ENCODE measurements at regions not wholly inside any gene's neighbourhood (a gene's known extent, or its start where the extent isn't known, plus 50 kb on each side); places are given as distances from the start of the nearest gene placed in this dataset.

DNA sequence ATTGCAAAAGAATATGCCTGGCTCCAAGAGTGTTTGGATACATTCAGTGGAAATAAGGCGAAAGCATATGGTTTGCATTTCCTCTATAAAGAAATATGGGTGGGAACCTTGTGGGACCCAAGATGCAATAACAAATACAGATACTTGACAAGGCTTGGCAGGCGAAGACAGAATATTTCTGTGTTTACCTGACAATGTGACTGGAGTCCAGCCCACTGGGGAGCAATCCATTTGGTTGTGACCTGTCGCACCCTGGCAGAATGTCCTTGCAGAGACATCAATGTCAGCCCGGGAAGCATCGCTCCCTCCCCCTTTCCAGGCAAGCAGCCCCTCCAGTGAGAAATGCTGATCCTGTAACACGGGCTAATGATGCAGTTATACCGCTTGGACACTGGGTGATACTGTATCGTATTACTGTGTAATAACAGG, 296.6 kb downstream of the MAF start:
- H3K27me3 ChIP-seq (ENCODE audit: control insufficient read depth in 3 of 3, insufficient read depth in 3 of 3, low read length in 2 of 3) = no peaks in the 10 kb centered on the region
- TF ChIP-seq, protein P1, sequence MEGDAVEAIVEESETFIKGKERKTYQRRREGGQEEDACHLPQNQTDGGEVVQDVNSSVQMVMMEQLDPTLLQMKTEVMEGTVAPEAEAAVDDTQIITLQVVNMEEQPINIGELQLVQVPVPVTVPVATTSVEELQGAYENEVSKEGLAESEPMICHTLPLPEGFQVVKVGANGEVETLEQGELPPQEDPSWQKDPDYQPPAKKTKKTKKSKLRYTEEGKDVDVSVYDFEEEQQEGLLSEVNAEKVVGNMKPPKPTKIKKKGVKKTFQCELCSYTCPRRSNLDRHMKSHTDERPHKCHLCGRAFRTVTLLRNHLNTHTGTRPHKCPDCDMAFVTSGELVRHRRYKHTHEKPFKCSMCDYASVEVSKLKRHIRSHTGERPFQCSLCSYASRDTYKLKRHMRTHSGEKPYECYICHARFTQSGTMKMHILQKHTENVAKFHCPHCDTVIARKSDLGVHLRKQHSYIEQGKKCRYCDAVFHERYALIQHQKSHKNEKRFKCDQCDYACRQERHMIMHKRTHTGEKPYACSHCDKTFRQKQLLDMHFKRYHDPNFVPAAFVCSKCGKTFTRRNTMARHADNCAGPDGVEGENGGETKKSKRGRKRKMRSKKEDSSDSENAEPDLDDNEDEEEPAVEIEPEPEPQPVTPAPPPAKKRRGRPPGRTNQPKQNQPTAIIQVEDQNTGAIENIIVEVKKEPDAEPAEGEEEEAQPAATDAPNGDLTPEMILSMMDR (IDR thresholded peaks at IDR 0.05; ENCODE audit: control extremely low read depth, extremely low read depth) = no peak
- H3K4me1 ChIP-seq (ENCODE audit: control insufficient read depth in 5 of 5, insufficient read depth in 5 of 5, low read length in 5 of 5) = peaks cover 0 to 13% (median 4%) of the 10 kb centered on the region in 5 donors
- H3K4me3 ChIP-seq = no peak overlapping the region
- H3K27ac ChIP-seq (ENCODE audit: low read depth in 1 of 2, low read length in 1 of 2) = no peak overlapping the region
- 64 to 82% methylated on average over 8 of the region's 8 CpGs for WGBS, 2 donors
- DNase-seq (peak; percentile 62 to 77 (median 76)), ATAC-seq (ENCODE audit: insufficient read depth, low FRiP score) (no peak)
- H3K9ac ChIP-seq (ENCODE audit: insufficient read depth in 1 of 2, low read length in 2 of 2) = no peak overlapping the region
- no peaks in the 10 kb centered on the region for H3K36me3 ChIP-seq (ENCODE audit: control insufficient read depth in 4 of 4, insufficient read depth in 4 of 4, low read length in 4 of 4)
- H3K9me3 ChIP-seq (ENCODE audit: control insufficient read depth in 4 of 4, insufficient read depth in 3 of 4, low read length in 3 of 4) = no peaks in the 10 kb centered on the region

DNA sequence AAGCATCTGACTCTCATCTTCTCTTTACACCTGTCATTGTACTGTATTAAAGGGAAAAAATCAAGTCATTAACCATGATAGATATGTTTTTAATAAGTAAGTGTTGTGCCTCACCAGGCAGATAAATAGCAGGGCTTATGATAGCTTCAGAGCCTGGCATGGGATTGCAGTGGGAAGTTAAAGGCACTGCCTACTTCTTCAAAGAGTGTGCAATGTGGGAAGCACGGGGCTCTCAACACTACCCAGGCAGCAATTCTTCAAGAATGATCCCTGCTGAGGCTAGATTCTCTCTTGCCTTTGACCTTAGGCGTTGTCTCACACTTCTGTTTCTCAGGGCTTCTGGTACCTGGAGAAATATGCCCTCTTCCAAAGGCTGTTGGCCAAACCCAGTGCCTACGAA, 297.3 kb downstream of the MAF start:
- H3K4me1 ChIP-seq (ENCODE audit: control insufficient read depth in 5 of 5, insufficient read depth in 5 of 5, low read length in 5 of 5) = peaks cover 0 to 21% (median 8%) of the 10 kb centered on the region in 5 donors
- DNase-seq = no peak
- no peak for ATAC-seq (ENCODE audit: insufficient read depth, low FRiP score)
- H3K9ac ChIP-seq (ENCODE audit: insufficient read depth in 1 of 2, low read length in 2 of 2) = no peak overlapping the region
- 83 to 86% methylated on average over 3 of the region's 3 CpGs for WGBS, 2 donors
- H3K27me3 ChIP-seq (ENCODE audit: control insufficient read depth in 3 of 3, insufficient read depth in 3 of 3, low read length in 2 of 3) = no peaks in the 10 kb centered on the region
- no peaks in the 10 kb centered on the region for H3K9me3 ChIP-seq (ENCODE audit: control insufficient read depth in 4 of 4, insufficient read depth in 3 of 4, low read length in 3 of 4)
- no peak overlapping the region for H3K4me3 ChIP-seq
- TF ChIP-seq, protein P1 (IDR thresholded peaks at IDR 0.05; ENCODE audit: control extremely low read depth, extremely low read depth) = no peak
- H3K27ac ChIP-seq (ENCODE audit: low read depth in 1 of 2, low read length in 1 of 2) = no peak overlapping the region
- no peaks in the 10 kb centered on the region for H3K36me3 ChIP-seq (ENCODE audit: control insufficient read depth in 4 of 4, insufficient read depth in 4 of 4, low read length in 4 of 4)

DNA sequence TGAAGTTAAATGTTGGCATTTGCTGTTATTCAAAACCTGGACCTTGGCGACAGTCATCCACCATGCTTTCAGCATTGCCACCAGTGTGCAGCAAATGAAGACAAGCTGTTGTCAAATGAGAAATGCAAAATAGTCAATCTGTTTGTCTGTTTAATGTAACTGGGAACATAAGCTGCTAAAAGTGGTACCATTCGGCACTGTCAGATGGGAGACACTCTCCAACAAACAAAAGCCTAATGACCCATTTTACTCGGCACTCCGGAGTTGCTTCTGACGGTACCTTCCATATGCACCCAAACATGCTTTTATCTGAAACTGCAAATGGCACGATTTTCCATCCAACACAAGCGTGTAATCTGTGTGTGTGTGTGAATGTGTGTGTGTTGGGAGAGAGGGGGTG, 297.8 kb downstream of the MAF start:
- no peak overlapping the region for H3K4me3 ChIP-seq
- H3K4me1 ChIP-seq (ENCODE audit: control insufficient read depth in 5 of 5, insufficient read depth in 5 of 5, low read length in 5 of 5) = peaks cover 0 to 23% (median 8%) of the 10 kb centered on the region in 5 donors
- TF ChIP-seq, protein P1 (IDR thresholded peaks at IDR 0.05; ENCODE audit: control extremely low read depth, extremely low read depth) = no peak
- DNase-seq (no peak), ATAC-seq (ENCODE audit: insufficient read depth, low FRiP score) (no peak)
- no peaks in the 10 kb centered on the region for H3K9me3 ChIP-seq (ENCODE audit: control insufficient read depth in 4 of 4, insufficient read depth in 3 of 4, low read length in 3 of 4)
- H3K9ac ChIP-seq (ENCODE audit: insufficient read depth in 1 of 2, low read length in 2 of 2) = no peak overlapping the region
- H3K27me3 ChIP-seq (ENCODE audit: control insufficient read depth in 3 of 3, insufficient read depth in 3 of 3, low read length in 2 of 3) = no peaks in the 10 kb centered on the region
- 88 to 93% methylated on average over 7 of the region's 7 CpGs for WGBS, 2 donors
- no peak overlapping the region for H3K27ac ChIP-seq (ENCODE audit: low read depth in 1 of 2, low read length in 1 of 2)
- no peaks in the 10 kb centered on the region for H3K36me3 ChIP-seq (ENCODE audit: control insufficient read depth in 4 of 4, insufficient read depth in 4 of 4, low read length in 4 of 4)

DNA sequence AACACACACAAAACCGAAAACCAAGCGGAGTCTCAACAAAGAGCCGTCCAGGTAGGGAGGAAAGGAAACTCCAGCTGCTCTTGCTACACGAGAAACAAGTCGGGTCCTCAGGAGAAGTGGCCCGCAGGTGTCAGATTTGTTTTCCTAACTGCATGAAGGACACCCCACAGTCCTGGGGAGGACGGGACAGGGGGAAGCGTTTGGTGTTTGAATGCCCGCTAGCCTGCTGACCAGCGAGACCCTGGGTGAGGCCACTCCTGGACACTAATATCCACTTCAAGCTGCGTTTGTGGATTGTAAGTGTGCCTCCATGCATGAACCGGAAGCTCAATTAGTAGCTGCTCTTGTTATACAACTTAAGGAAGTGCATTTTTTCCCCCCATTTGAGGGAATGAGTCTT, 299.5 kb downstream of the MAF start:
- no peaks in the 10 kb centered on the region for H3K27me3 ChIP-seq (ENCODE audit: control insufficient read depth in 3 of 3, insufficient read depth in 3 of 3, low read length in 2 of 3)
- H3K4me3 ChIP-seq = no peak overlapping the region
- ATAC-seq (ENCODE audit: insufficient read depth, low FRiP score) (no peak), DNase-seq (no peak)
- WGBS, 2 donors = 70 to 77% methylated on average over 12 of the region's 12 CpGs
- H3K4me1 ChIP-seq (ENCODE audit: control insufficient read depth in 5 of 5, insufficient read depth in 5 of 5, low read length in 5 of 5) = peaks cover 0 to 23% (median 8%) of the 10 kb centered on the region in 5 donors
- H3K9ac ChIP-seq (ENCODE audit: insufficient read depth in 1 of 2, low read length in 2 of 2) = no peak overlapping the region
- no peaks in the 10 kb centered on the region for H3K9me3 ChIP-seq (ENCODE audit: control insufficient read depth in 4 of 4, insufficient read depth in 3 of 4, low read length in 3 of 4)
- TF ChIP-seq, protein P1 (IDR thresholded peaks at IDR 0.05; ENCODE audit: control extremely low read depth, extremely low read depth) = no peak
- H3K27ac ChIP-seq (ENCODE audit: low read depth in 1 of 2, low read length in 1 of 2) = no peak overlapping the region
- H3K36me3 ChIP-seq (ENCODE audit: control insufficient read depth in 4 of 4, insufficient read depth in 4 of 4, low read length in 4 of 4) = no peaks in the 10 kb centered on the region

Data from lung (tissue), 11 donors.